ENCODE measurements at regions not wholly inside any gene's neighbourhood (a gene's known extent, or its start where the extent isn't known, plus 50 kb on each side); places are given as distances from the start of the nearest gene placed in this dataset.

DNA sequence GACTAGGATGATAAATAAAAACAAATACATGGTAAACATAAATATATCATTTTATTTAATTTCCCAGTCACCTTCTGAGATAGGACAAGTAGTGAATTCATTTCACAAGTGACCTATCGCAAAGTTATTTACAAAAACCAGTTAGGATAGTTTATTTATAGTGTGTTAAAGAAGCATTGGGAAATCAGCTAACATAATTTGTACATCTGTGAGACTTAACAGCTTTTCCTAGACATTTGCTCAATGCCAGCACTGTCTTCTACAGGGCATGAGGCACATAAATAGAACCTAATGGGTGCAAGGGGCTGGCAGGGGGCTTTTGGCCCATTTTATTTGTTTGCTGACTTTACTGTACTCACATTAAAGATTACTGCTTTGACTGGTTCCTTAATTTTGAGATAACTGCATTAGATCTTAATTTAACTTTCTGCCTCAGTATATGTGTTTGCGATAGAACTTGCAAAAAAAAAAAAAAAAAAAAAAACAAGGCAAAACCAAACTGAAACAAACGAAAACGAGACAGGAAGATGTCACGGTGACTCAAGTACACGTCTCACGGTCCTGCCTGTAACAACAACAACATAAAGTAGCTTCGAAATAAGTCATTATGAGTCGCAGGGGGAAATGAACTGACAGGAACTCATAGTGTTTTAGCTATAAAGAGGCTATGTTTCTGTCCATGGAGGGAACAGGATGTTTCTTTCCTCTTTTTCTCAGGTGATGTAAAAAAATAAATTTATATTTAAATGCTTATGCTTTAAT lies 133.7 kb upstream of the GMDS start:
- intact Hi-C loops (cut with micrococcal nuclease; ENCODE audit: unreplicated experiment) = no loop called here
- in situ Hi-C loops (cut with HindIII; ENCODE audit: low pct_unique_long_range_greater_than_20kb, low sequenced_read_pairs) = no loop called here
- H3K27ac ChIP-seq (ENCODE audit: low read length) = no peak overlapping the region
- BruUV-seq (replicated peaks) = no TSS peak
- no peaks in the 10 kb centered on the region for H3K4me1 ChIP-seq (ENCODE audit: control insufficient read depth, insufficient read depth, low read length)
- TF ChIP-seq TCF7L2 (IDR thresholded peaks at IDR 0.05; ENCODE audit: low read depth, low read length) = no peak
- TF ChIP-seq, protein P1, sequence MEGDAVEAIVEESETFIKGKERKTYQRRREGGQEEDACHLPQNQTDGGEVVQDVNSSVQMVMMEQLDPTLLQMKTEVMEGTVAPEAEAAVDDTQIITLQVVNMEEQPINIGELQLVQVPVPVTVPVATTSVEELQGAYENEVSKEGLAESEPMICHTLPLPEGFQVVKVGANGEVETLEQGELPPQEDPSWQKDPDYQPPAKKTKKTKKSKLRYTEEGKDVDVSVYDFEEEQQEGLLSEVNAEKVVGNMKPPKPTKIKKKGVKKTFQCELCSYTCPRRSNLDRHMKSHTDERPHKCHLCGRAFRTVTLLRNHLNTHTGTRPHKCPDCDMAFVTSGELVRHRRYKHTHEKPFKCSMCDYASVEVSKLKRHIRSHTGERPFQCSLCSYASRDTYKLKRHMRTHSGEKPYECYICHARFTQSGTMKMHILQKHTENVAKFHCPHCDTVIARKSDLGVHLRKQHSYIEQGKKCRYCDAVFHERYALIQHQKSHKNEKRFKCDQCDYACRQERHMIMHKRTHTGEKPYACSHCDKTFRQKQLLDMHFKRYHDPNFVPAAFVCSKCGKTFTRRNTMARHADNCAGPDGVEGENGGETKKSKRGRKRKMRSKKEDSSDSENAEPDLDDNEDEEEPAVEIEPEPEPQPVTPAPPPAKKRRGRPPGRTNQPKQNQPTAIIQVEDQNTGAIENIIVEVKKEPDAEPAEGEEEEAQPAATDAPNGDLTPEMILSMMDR (IDR thresholded peaks at IDR 0.05) = no peak
- no peak for TF ChIP-seq SIN3A (IDR thresholded peaks at IDR 0.05; ENCODE audit: borderline replicate concordance, insufficient read depth, low read depth, low read length)
- no peak for TF ChIP-seq POLR2AphosphoS5 (IDR thresholded peaks at IDR 0.05; ENCODE audit: low read depth, low read length)
- TF ChIP-seq, protein P2, sequence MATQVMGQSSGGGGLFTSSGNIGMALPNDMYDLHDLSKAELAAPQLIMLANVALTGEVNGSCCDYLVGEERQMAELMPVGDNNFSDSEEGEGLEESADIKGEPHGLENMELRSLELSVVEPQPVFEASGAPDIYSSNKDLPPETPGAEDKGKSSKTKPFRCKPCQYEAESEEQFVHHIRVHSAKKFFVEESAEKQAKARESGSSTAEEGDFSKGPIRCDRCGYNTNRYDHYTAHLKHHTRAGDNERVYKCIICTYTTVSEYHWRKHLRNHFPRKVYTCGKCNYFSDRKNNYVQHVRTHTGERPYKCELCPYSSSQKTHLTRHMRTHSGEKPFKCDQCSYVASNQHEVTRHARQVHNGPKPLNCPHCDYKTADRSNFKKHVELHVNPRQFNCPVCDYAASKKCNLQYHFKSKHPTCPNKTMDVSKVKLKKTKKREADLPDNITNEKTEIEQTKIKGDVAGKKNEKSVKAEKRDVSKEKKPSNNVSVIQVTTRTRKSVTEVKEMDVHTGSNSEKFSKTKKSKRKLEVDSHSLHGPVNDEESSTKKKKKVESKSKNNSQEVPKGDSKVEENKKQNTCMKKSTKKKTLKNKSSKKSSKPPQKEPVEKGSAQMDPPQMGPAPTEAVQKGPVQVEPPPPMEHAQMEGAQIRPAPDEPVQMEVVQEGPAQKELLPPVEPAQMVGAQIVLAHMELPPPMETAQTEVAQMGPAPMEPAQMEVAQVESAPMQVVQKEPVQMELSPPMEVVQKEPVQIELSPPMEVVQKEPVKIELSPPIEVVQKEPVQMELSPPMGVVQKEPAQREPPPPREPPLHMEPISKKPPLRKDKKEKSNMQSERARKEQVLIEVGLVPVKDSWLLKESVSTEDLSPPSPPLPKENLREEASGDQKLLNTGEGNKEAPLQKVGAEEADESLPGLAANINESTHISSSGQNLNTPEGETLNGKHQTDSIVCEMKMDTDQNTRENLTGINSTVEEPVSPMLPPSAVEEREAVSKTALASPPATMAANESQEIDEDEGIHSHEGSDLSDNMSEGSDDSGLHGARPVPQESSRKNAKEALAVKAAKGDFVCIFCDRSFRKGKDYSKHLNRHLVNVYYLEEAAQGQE (IDR thresholded peaks at IDR 0.05; ENCODE audit: insufficient read depth in 1 of 2, low read depth in 2 of 2, low read length in 1 of 2) = no peak
- no peaks in the 10 kb centered on the region for H3K27me3 ChIP-seq (ENCODE audit: control insufficient read depth, insufficient read depth, low read length)
- H3K4me3 ChIP-seq (ENCODE audit: low read depth in 2 of 2, low read length in 2 of 2) = no peak overlapping the region
- no peaks in the 10 kb centered on the region for H3K36me3 ChIP-seq (ENCODE audit: control insufficient read depth, insufficient read depth, low read length)
- H3K9me3 ChIP-seq (ENCODE audit: control insufficient read depth, insufficient read depth, low read depth, low read length) = no peaks in the 10 kb centered on the region
- no peak for ATAC-seq
- no peak for DNase-seq (ENCODE audit: low read depth, low spot score)
- ChIA-PET CTCF (no interaction called here), POLR2A (no interaction called here)

DNA sequence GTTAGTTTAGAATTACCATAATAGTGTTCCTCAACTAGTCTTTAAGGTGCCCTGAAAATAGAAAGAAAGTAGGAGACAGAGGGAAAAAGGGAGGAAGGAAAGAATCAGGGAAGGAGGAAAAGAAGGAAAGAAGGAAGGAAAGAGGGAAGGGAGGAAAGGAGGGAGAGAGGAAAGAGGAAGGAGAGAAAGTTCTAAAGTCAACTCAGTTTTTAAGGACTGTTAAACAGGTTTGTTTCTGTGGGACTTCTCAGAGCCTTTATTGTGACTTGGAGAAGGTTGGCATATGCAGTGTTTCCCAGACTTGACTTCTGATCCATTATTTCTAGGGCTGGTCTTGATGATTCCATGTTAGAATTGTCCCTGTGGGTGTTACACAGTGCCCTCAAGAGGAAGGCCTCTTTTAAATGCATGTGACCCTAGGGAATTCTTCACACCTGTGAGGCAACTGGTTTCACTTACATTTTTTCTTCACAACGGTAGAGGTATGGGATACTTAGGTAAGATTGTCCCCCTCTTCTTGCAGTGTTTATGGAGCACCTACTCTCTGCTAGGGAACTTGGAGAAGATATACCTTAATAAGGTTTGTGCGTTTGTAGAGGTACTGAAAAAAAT lies 132.7 kb upstream of the GMDS start:
- TF ChIP-seq POLR2AphosphoS5 (IDR thresholded peaks at IDR 0.05; ENCODE audit: low read depth, low read length) (no peak), SIN3A (IDR thresholded peaks at IDR 0.05; ENCODE audit: borderline replicate concordance, insufficient read depth, low read depth, low read length) (no peak), TCF7L2 (IDR thresholded peaks at IDR 0.05; ENCODE audit: low read depth, low read length) (no peak)
- TF ChIP-seq, protein P1 (IDR thresholded peaks at IDR 0.05) = no peak
- TF ChIP-seq, protein P2 (IDR thresholded peaks at IDR 0.05; ENCODE audit: insufficient read depth in 1 of 2, low read depth in 2 of 2, low read length in 1 of 2) = no peak
- intact Hi-C loops (cut with micrococcal nuclease; ENCODE audit: unreplicated experiment) (no loop called here), in situ Hi-C loops (cut with HindIII; ENCODE audit: low pct_unique_long_range_greater_than_20kb, low sequenced_read_pairs) (no loop called here)
- POLR2A ChIA-PET = no interaction called here
- H3K27ac ChIP-seq (ENCODE audit: low read length) = no peak overlapping the region
- no peaks in the 10 kb centered on the region for H3K36me3 ChIP-seq (ENCODE audit: control insufficient read depth, insufficient read depth, low read length)
- CTCF ChIA-PET = no interaction called here
- no peaks in the 10 kb centered on the region for H3K4me1 ChIP-seq (ENCODE audit: control insufficient read depth, insufficient read depth, low read length)
- no TSS peak for BruUV-seq (replicated peaks)
- DNase-seq (ENCODE audit: low read depth, low spot score) (no peak), ATAC-seq (no peak)
- no peak overlapping the region for H3K4me3 ChIP-seq (ENCODE audit: low read depth in 2 of 2, low read length in 2 of 2)
- no peaks in the 10 kb centered on the region for H3K9me3 ChIP-seq (ENCODE audit: control insufficient read depth, insufficient read depth, low read depth, low read length)
- H3K27me3 ChIP-seq (ENCODE audit: control insufficient read depth, insufficient read depth, low read length) = no peaks in the 10 kb centered on the region

All from Panc1 (cell line).